Nephron (organoid): ENCODE measurements at regions not wholly inside any gene's neighbourhood (a gene's known extent, or its start where the extent isn't known, plus 50 kb on each side); places are given as distances from the start of the nearest gene placed in this dataset.

Source experiments
- H3K27ac Mint-ChIP-seq, 3 experiments: 2 replicates each; pipeline ENCODE4 v1.8.0; 2020; ENCODE audit warnings: mixed read lengths in 3 of 3, mild to moderate bottlenecking in 2 of 3, moderate library complexity in 1 of 3
- H3K27me3 Mint-ChIP-seq: 2 replicates; pipeline ENCODE4 v1.8.0; 2021; ENCODE audit warnings: low read depth, mild to moderate bottlenecking, moderate library complexity, mixed read lengths
- H3K36me3 Mint-ChIP-seq: 2 replicates; pipeline ENCODE4 v1.8.0; 2020; ENCODE audit warnings: low read depth, mixed read lengths
- H3K4me1 Mint-ChIP-seq: 2 replicates; pipeline ENCODE4 v1.8.0; 2020; ENCODE audit warnings: mixed read lengths
- H3K4me3 Mint-ChIP-seq, 3 experiments: 2 replicates each; pipeline ENCODE4 v1.8.0; 2020; ENCODE audit warnings: mild to moderate bottlenecking in 3 of 3, mixed read lengths in 3 of 3, moderate library complexity in 2 of 3
- H3K9me3 Mint-ChIP-seq: 2 replicates; pipeline ENCODE4 v1.8.0; 2020; ENCODE audit warnings: mixed read lengths
- TF ChIP-seq, protein P1 (sequence below), 3 experiments: fragments of 200-600 bp; sonication (generic); IDR thresholded peaks; one replicate each; pipeline ENCODE4 v1.5.0; 2021; ENCODE audit warnings: antibody characterized with exemption in 3 of 3; ENCODE audit not compliant: unreplicated experiment in 3 of 3

DNA sequence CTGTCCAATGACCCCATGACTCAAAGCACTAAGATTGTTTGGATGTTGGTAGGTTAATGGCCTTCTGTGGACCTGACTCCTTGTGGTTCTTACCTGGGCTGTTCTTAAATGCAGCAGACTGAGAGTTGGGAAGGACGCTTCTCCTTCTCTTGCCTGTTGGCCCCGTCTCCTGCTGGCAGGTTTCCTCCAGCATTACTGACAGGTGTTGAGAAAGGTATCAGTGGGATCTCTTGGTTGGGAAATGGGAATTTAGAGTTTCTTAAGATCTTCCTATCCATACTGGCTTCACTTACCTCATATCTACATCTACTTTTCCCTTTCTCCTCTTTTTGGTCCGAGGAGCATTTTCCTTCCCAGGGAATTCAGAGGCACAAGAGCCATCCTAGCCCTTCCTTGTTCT is 57.9 kb downstream of the TET3 start:
- Mint-ChIP-seq H3K27ac (peak overlapping the region in 2 of 3 experiments; percentile 4 to 19), H3K36me3 (peaks cover 20% of the 10 kb centered on the region), H3K4me3 (no peak overlapping the region), H3K27me3 (no peaks in the 10 kb centered on the region), H3K4me1 (peaks cover 58% of the 10 kb centered on the region), H3K9me3 (no peaks in the 10 kb centered on the region)
- TF ChIP-seq, protein P1, sequence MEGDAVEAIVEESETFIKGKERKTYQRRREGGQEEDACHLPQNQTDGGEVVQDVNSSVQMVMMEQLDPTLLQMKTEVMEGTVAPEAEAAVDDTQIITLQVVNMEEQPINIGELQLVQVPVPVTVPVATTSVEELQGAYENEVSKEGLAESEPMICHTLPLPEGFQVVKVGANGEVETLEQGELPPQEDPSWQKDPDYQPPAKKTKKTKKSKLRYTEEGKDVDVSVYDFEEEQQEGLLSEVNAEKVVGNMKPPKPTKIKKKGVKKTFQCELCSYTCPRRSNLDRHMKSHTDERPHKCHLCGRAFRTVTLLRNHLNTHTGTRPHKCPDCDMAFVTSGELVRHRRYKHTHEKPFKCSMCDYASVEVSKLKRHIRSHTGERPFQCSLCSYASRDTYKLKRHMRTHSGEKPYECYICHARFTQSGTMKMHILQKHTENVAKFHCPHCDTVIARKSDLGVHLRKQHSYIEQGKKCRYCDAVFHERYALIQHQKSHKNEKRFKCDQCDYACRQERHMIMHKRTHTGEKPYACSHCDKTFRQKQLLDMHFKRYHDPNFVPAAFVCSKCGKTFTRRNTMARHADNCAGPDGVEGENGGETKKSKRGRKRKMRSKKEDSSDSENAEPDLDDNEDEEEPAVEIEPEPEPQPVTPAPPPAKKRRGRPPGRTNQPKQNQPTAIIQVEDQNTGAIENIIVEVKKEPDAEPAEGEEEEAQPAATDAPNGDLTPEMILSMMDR (IDR thresholded peaks at IDR 0.05; ENCODE audit: unreplicated experiment in 3 of 3): no peak

DNA sequence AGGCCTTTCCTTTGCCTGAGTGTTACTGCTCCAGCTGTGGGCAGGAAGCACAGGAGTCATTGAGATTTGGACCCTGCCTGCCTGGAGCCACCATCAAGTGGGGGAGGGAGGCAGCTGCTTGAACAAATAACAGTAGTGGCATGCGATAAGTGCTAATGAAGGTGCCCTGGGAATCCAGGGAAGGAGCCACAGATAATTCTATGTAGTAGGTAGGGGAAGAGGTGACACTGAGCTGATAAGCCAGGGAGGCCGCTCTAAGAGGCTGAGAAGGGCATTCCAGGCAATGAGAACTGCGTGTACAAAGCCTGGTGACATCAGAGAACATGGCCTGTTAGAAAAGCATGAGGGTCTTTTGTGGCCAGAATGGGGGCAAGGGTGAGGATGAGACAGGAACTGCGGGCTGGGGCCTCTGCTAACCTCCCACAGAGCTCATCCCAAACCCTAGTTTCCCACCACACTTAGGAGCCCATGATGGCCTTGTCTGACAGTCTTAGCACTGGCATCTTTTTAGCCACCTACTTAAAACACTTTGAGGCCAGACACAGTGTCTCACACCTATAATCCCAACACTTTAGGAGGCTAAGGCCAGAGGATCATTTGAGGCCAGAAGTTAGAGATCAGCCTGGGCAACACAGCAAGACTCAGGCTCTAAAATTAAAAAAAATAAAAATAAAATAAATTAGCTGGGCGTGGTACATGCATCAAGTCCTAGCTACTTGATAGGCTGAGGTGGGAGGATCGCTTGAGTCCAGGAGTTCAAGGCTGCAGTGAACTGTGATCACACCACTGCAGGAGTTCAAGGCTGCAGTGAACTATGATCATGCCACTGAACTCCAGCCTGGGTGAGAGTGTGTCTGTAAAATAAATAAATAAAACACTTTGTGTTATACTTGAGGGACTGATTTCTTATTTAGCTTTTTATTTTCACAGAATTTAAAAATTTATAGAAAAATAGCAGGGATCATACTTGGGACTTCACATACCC is 58.9 kb downstream of the TET3 start:
- TF ChIP-seq, protein P1 (IDR thresholded peaks at IDR 0.05; ENCODE audit: unreplicated experiment in 3 of 3): no peak
- no peaks in the 10 kb centered on the region for H3K27me3 Mint-ChIP-seq
- peaks cover 26% of the 10 kb centered on the region for H3K36me3 Mint-ChIP-seq
- H3K27ac Mint-ChIP-seq: peak overlapping the region in 2 of 3 experiments; percentile 4 to 19
- H3K4me3 Mint-ChIP-seq: no peak overlapping the region
- peaks cover 54% of the 10 kb centered on the region for H3K4me1 Mint-ChIP-seq
- no peaks in the 10 kb centered on the region for H3K9me3 Mint-ChIP-seq

DNA sequence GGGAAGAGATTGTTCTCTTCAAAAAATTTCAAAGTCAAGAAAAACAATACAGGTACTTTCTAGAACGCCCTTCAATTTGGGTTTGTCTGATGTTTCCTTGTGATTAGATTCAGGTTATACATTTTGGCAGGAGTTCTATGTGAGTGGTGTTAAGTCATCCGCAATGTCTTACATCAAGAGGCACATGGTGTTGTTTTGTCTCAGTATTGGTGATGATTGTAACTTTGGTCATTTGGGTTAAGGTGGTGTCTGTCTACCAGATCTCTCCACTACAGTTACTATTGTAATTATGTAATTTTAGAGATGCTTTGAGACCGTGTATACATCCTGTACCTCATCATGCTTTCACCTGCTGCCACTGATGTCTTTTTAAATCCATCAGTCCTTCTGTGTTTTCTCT is 60.3 kb downstream of the TET3 start:
- H3K27ac Mint-ChIP-seq: no peak overlapping the region
- peaks cover 32% of the 10 kb centered on the region for H3K36me3 Mint-ChIP-seq
- no peaks in the 10 kb centered on the region for H3K9me3 Mint-ChIP-seq

DNA sequence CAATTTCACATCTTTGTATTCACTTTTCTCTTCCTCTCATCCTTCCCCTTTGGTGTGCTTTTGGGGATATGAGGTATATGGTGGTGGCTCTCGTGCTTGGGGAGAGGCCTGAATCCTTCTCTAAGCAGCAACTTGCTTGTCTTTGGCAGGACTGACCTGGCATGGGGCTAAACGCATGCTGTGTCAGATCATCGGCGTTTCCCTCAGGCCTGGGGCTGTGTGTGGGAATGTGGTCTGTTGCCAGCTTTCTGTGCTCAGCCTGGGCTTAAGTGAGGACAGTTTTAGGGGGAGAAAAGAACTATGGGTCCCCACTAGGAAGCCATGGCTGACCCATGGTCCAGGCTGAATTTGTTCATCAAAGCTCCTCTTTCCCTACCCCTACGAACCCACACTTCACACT is 60.7 kb downstream of the TET3 start:
- Mint-ChIP-seq H3K4me3 (no peak overlapping the region), H3K9me3 (no peaks in the 10 kb centered on the region), H3K27ac (peak overlapping the region in 1 of 3 experiments; percentile 19), H3K36me3 (peaks cover 30% of the 10 kb centered on the region), H3K4me1 (peaks cover 46% of the 10 kb centered on the region), H3K27me3 (no peaks in the 10 kb centered on the region)
- TF ChIP-seq, protein P1 (IDR thresholded peaks at IDR 0.05; ENCODE audit: unreplicated experiment in 3 of 3): no peak

More for the DNA sequence above, 60.3 kb downstream of the TET3 start:
- H3K4me1 Mint-ChIP-seq: peaks cover 50% of the 10 kb centered on the region
- TF ChIP-seq, protein P1 (IDR thresholded peaks at IDR 0.05; ENCODE audit: unreplicated experiment in 3 of 3): no peak
- H3K4me3 Mint-ChIP-seq: no peak overlapping the region
- no peaks in the 10 kb centered on the region for H3K27me3 Mint-ChIP-seq

DNA sequence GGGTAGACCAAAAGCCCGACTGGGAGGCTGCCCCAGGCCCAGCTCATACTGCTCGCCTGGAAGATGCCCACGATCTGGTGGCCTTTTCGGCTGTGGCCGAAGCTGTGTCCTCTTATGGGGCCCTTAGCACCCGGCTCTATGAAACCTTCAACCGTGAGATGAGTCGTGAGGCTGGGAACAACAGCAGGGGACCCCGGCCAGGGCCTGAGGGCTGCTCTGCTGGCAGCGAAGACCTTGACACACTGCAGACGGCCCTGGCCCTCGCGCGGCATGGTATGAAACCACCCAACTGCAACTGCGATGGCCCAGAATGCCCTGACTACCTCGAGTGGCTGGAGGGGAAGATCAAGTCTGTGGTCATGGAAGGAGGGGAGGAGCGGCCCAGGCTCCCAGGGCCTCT is 61.7 kb downstream of the TET3 start:
- Mint-ChIP-seq H3K4me3 (no peak overlapping the region), H3K27me3 (no peaks in the 10 kb centered on the region), H3K4me1 (peaks cover 48% of the 10 kb centered on the region), H3K27ac (no peak overlapping the region), H3K9me3 (no peaks in the 10 kb centered on the region), H3K36me3 (peaks cover 38% of the 10 kb centered on the region)
- TF ChIP-seq, protein P1 (IDR thresholded peaks at IDR 0.05; ENCODE audit: unreplicated experiment in 3 of 3): no peak
